ENCODE measurements at regions not wholly inside any gene's neighbourhood (a gene's known extent, or its start where the extent isn't known, plus 50 kb on each side); places are given as distances from the start of the nearest gene placed in this dataset.

DNA sequence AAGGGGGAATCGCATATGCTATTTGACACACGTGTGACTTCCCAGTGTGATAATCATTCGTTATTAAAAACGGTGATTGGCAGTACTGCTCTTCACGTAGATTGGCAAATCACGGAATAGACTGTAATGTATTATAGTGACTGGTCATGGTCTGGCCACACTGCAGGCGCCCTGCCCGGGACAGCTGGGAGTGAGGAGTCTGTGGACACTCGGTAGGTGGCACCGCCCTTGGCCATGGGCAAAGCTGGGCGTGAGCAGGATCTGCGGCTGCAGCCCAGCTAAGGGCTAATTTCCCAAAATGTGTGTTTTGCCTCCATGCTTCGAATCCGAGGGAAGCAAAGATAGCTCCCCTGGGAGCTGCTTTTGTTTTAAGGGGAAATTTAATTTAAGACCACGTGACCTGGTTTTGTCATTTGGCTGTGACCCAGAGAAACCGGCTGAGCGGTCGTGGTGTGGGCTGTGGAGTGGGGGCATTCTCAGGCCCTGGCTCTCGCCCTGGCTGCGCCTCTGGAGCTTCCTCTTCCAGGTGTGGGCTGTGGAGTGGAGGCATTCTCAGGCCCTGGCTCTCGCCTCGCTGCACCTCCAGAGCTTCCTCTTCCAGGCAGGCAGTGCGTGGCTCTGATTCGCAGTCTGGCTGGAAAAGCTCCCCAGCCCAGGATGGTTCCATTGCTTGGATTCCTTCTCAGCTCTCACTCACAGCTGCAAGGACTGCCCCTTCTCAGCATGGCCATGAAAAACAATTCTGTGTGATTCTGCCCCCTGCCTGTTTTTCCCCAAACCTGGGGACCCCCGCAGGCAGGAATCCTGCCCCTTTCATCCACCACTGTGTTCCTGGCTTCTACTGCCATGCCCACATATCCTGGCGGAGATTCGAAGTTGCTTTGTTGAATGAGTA is 131.1 kb downstream of the OLFM1 start:
- no peaks in the 10 kb centered on the region for H3K4me1 ChIP-seq (ENCODE audit: control insufficient read depth in 1 of 2, insufficient read depth in 2 of 2, low read length in 2 of 2)
- no peak overlapping the region for H2AK5ac ChIP-seq (ENCODE audit: low read length)
- H4K8ac ChIP-seq (ENCODE audit: low read depth, low read length), result no peak overlapping the region
- no CpG with 5 or more reads among the region's 27 CpGs for whole genome bisulfite sequencing (ENCODE audit: extremely low coverage, insufficient coverage, insufficient read length)
- no peak overlapping the region for H3K4me3 ChIP-seq (ENCODE audit: low read depth, low read length)
- H3K4me2 ChIP-seq (ENCODE audit: low read length), result no peak overlapping the region
- no peak overlapping the region for H3K14ac ChIP-seq (ENCODE audit: low read length)
- H3K79me2 ChIP-seq (ENCODE audit: control insufficient read depth, insufficient read depth, low read length, poor library complexity), result no peaks in the 10 kb centered on the region
- no peak overlapping the region for H2BK120ac ChIP-seq (ENCODE audit: insufficient read depth, low read length, poor library complexity)
- no peaks in the 10 kb centered on the region for H3K9me3 ChIP-seq (ENCODE audit: insufficient read depth, low read depth, low read length)
- no peak overlapping the region for H3K9ac ChIP-seq (ENCODE audit: low read length)
- no peak overlapping the region for H4K12ac ChIP-seq (ENCODE audit: low read depth, low read length)
- no peaks in the 10 kb centered on the region for H3K27me3 ChIP-seq (ENCODE audit: insufficient read depth, low read length)
- H3K18ac ChIP-seq (ENCODE audit: low read length), result no peak overlapping the region
- no peak overlapping the region for H4K91ac ChIP-seq (ENCODE audit: low read depth, low read length)
- H2BK12ac ChIP-seq (ENCODE audit: low read length), result no peak overlapping the region
- H3K27ac ChIP-seq (ENCODE audit: low read depth, low read length), result no peak overlapping the region
- no peaks in the 10 kb centered on the region for H3K36me3 ChIP-seq (ENCODE audit: control insufficient read depth in 1 of 2, insufficient read depth in 2 of 2, low read length in 2 of 2)
- no peak overlapping the region for H2AFZ ChIP-seq (ENCODE audit: insufficient read depth, low read length, poor library complexity)
- no peak for DNase-seq
- H3K23ac ChIP-seq (ENCODE audit: low read length), result no peak overlapping the region
- H3K79me1 ChIP-seq (ENCODE audit: low read length), result no peaks in the 10 kb centered on the region
- H2BK5ac ChIP-seq (ENCODE audit: low read depth, low read length, poor library complexity), result no peak overlapping the region
- H3K4ac ChIP-seq (ENCODE audit: low read depth, low read length), result no peak overlapping the region

- Histone ChIP-seq H4K8ac (ENCODE audit: low read depth, low read length) (no peak overlapping the region), H3K27me3 (ENCODE audit: insufficient read depth, low read length) (no peaks in the 10 kb centered on the region), H3K4me2 (ENCODE audit: low read length) (no peak overlapping the region), H3K4ac (ENCODE audit: low read depth, low read length) (no peak overlapping the region), H2BK12ac (ENCODE audit: low read length) (no peak overlapping the region), H3K9me3 (ENCODE audit: insufficient read depth, low read depth, low read length) (no peaks in the 10 kb centered on the region), H3K4me3 (ENCODE audit: low read depth, low read length) (no peak overlapping the region), H3K27ac (ENCODE audit: low read depth, low read length) (no peak overlapping the region), H4K91ac (ENCODE audit: low read depth, low read length) (no peak overlapping the region), H3K79me1 (ENCODE audit: low read length) (no peaks in the 10 kb centered on the region), H3K14ac (ENCODE audit: low read length) (no peak overlapping the region), H2BK120ac (ENCODE audit: insufficient read depth, low read length, poor library complexity) (no peak overlapping the region), H2AK5ac (ENCODE audit: low read length) (no peak overlapping the region), H3K18ac (ENCODE audit: low read length) (no peak overlapping the region), H3K9ac (ENCODE audit: low read length) (no peak overlapping the region), H2AFZ (ENCODE audit: insufficient read depth, low read length, poor library complexity) (no peak overlapping the region), H3K36me3 (ENCODE audit: control insufficient read depth in 1 of 2, insufficient read depth in 2 of 2, low read length in 2 of 2) (no peaks in the 10 kb centered on the region), H3K23ac (ENCODE audit: low read length) (no peak overlapping the region), H2BK5ac (ENCODE audit: low read depth, low read length, poor library complexity) (no peak overlapping the region), H3K4me1 (ENCODE audit: control insufficient read depth in 1 of 2, insufficient read depth in 2 of 2, low read length in 2 of 2) (no peaks in the 10 kb centered on the region), H4K12ac (ENCODE audit: low read depth, low read length) (no peak overlapping the region), H3K79me2 (ENCODE audit: control insufficient read depth, insufficient read depth, low read length, poor library complexity) (no peaks in the 10 kb centered on the region)
- no CpG with 5 or more reads among the region's 21 CpGs for WGBS (ENCODE audit: extremely low coverage, insufficient coverage, insufficient read length)
- no peak for DNase-seq
These were observed 132.5 kb downstream of the OLFM1 start for GRCh38 chr9:135219676-135220600.

GRCh38 chr9:135220601-135221575 is 133.4 kb downstream of the OLFM1 start:
- H2AK5ac ChIP-seq (ENCODE audit: low read length), result no peak overlapping the region
- no peaks in the 10 kb centered on the region for H3K27me3 ChIP-seq (ENCODE audit: insufficient read depth, low read length)
- H4K8ac ChIP-seq (ENCODE audit: low read depth, low read length), result no peak overlapping the region
- no peak overlapping the region for H3K4ac ChIP-seq (ENCODE audit: low read depth, low read length)
- no peak overlapping the region for H2BK12ac ChIP-seq (ENCODE audit: low read length)
- no peaks in the 10 kb centered on the region for H3K36me3 ChIP-seq (ENCODE audit: control insufficient read depth in 1 of 2, insufficient read depth in 2 of 2, low read length in 2 of 2)
- H3K23ac ChIP-seq (ENCODE audit: low read length), result no peak overlapping the region
- H2AFZ ChIP-seq (ENCODE audit: insufficient read depth, low read length, poor library complexity), result no peak overlapping the region
- no CpG with 5 or more reads among the region's 28 CpGs for WGBS (ENCODE audit: extremely low coverage, insufficient coverage, insufficient read length)
- H3K79me1 ChIP-seq (ENCODE audit: low read length), result no peaks in the 10 kb centered on the region
- no peak overlapping the region for H2BK5ac ChIP-seq (ENCODE audit: low read depth, low read length, poor library complexity)
- H3K9me3 ChIP-seq (ENCODE audit: insufficient read depth, low read depth, low read length), result peaks cover 5% of the 10 kb centered on the region
- H3K18ac ChIP-seq (ENCODE audit: low read length), result no peak overlapping the region
- H3K9ac ChIP-seq (ENCODE audit: low read length), result no peak overlapping the region
- no peaks in the 10 kb centered on the region for H3K79me2 ChIP-seq (ENCODE audit: control insufficient read depth, insufficient read depth, low read length, poor library complexity)
- H4K12ac ChIP-seq (ENCODE audit: low read depth, low read length), result no peak overlapping the region
- H3K4me1 ChIP-seq (ENCODE audit: control insufficient read depth in 1 of 2, insufficient read depth in 2 of 2, low read length in 2 of 2), result no peaks in the 10 kb centered on the region
- no peak overlapping the region for H4K91ac ChIP-seq (ENCODE audit: low read depth, low read length)
- H3K27ac ChIP-seq (ENCODE audit: low read depth, low read length), result no peak overlapping the region
- H3K14ac ChIP-seq (ENCODE audit: low read length), result no peak overlapping the region
- no peak overlapping the region for H3K4me3 ChIP-seq (ENCODE audit: low read depth, low read length)
- no peak overlapping the region for H3K4me2 ChIP-seq (ENCODE audit: low read length)
- no peak overlapping the region for H2BK120ac ChIP-seq (ENCODE audit: insufficient read depth, low read length, poor library complexity)
- DNase-seq, result no peak

DNA sequence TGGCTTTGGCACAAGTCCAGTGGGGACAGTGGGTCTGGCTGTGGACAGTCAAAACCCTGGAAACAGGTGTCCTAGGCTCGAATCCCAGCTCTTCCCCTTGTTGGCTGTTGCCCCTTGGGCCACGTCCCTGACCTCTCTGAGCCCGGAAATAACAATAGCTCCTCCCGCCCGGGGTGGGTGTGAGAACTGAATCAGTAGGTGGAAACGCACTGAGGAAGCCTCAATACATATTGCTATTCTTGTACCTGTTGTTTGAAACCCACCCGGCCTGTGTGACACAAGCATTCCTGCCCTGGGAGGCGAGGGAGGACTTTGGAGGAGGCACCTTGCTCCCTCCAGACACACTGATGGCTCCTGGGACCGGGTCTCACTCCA is 134.1 kb downstream of the OLFM1 start:
- Histone ChIP-seq H2BK5ac (ENCODE audit: low read depth, low read length, poor library complexity) (no peak overlapping the region), H4K8ac (ENCODE audit: low read depth, low read length) (no peak overlapping the region), H2AFZ (ENCODE audit: insufficient read depth, low read length, poor library complexity) (no peak overlapping the region), H3K4me3 (ENCODE audit: low read depth, low read length) (no peak overlapping the region), H4K91ac (ENCODE audit: low read depth, low read length) (no peak overlapping the region), H3K23ac (ENCODE audit: low read length) (no peak overlapping the region), H2BK12ac (ENCODE audit: low read length) (no peak overlapping the region), H3K14ac (ENCODE audit: low read length) (no peak overlapping the region), H3K9me3 (ENCODE audit: insufficient read depth, low read depth, low read length) (peaks cover 12% of the 10 kb centered on the region), H3K4me2 (ENCODE audit: low read length) (no peak overlapping the region), H2AK5ac (ENCODE audit: low read length) (no peak overlapping the region), H3K27me3 (ENCODE audit: insufficient read depth, low read length) (no peaks in the 10 kb centered on the region), H3K18ac (ENCODE audit: low read length) (no peak overlapping the region), H3K4ac (ENCODE audit: low read depth, low read length) (no peak overlapping the region), H3K9ac (ENCODE audit: low read length) (no peak overlapping the region), H3K79me1 (ENCODE audit: low read length) (no peaks in the 10 kb centered on the region), H4K12ac (ENCODE audit: low read depth, low read length) (no peak overlapping the region), H2BK120ac (ENCODE audit: insufficient read depth, low read length, poor library complexity) (no peak overlapping the region), H3K36me3 (ENCODE audit: control insufficient read depth in 1 of 2, insufficient read depth in 2 of 2, low read length in 2 of 2) (no peaks in the 10 kb centered on the region), H3K4me1 (ENCODE audit: control insufficient read depth in 1 of 2, insufficient read depth in 2 of 2, low read length in 2 of 2) (no peaks in the 10 kb centered on the region), H3K79me2 (ENCODE audit: control insufficient read depth, insufficient read depth, low read length, poor library complexity) (no peaks in the 10 kb centered on the region), H3K27ac (ENCODE audit: low read depth, low read length) (no peak overlapping the region)
- no peak for DNase-seq
- no CpG with 5 or more reads among the region's 9 CpGs for whole genome bisulfite sequencing (ENCODE audit: extremely low coverage, insufficient coverage, insufficient read length)

Data from trophoblast cell (in vitro differentiated cells and primary cell).